Right atrium auricular region (tissue), 2 donors: ENCODE measurements at regions not wholly inside any gene's neighbourhood (a gene's known extent, or its start where the extent isn't known, plus 50 kb on each side); places are given as distances from the start of the nearest gene placed in this dataset.

ENCODE experiments used
- DNase-seq: peaks from one replicate; pipeline ENCODE4 v3.0.0-alpha.2; 2019; ENCODE audit warnings: low spot score
- H3K27ac ChIP-seq, 2 donors: fragments of 200-600 bp; sonication (generic); 1 replicate in 1 of 2; 2 replicates in 1 of 2; pipeline ENCODE4 v1.5.1; 2016 to 2019
- H3K27me3 ChIP-seq, 2 donors: fragments of 200-600 bp; sonication (generic); one replicate each; pipeline versions ENCODE4 v1.5.1 to v1.6.0; 2017 to 2019
- H3K36me3 ChIP-seq: fragments of 200-600 bp; sonication (generic); one replicate; pipeline ENCODE4 v1.5.1; 2016
- H3K4me1 ChIP-seq, 2 donors: fragments of 200-600 bp; sonication (generic); one replicate each; pipeline versions ENCODE4 v1.5.1 to v1.6.0; 2017 to 2019
- H3K4me3 ChIP-seq, 2 donors: fragments of 200-600 bp; sonication (generic); 1 replicate in 1 of 2; 2 replicates in 1 of 2; pipeline ENCODE4 v1.5.1; 2017 to 2019; ENCODE audit warnings: mild to moderate bottlenecking in 1 of 2, moderate library complexity in 1 of 2
- H3K9me3 ChIP-seq, 2 donors: fragments of 200-600 bp; sonication (generic); one replicate each; pipeline ENCODE4 v1.5.1; 2019
- CTCF ChIP-seq, 2 donors: fragments of 200-600 bp; sonication (generic); IDR thresholded peaks; one replicate each; pipeline ENCODE4 v1.5.1; 2019; ENCODE audit warnings: antibody characterized with exemption in 2 of 2

DNA sequence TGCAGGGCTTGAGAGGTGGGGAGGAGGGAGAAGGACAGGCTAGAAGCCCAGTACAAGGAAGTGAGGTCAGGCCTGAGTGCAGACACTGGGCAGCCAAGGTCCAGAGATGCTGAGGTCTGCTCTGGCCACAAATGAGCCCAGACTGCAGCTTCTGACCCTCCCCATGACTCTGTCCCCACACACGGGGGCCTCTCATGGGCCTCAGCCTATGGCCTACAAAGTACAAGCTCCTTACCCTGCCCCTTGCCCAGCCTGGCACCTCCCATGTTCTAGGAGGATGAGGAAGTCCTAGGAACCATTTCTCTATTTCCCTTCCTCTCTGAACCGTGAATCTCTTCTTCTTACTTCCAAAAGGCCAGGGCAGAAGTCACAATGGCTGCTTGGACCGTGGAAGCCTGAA is 193.8 kb downstream of the ANKRD30B start:
- DNase-seq = no peak
- H3K27ac ChIP-seq = no peak overlapping the region
- H3K4me1 ChIP-seq = no peaks in the 10 kb centered on the region
- no peaks in the 10 kb centered on the region for H3K36me3 ChIP-seq
- H3K4me3 ChIP-seq = no peak overlapping the region
- no peak for TF ChIP-seq CTCF (IDR thresholded peaks at IDR 0.05)
- no peaks in the 10 kb centered on the region for H3K9me3 ChIP-seq
- no peaks in the 10 kb centered on the region for H3K27me3 ChIP-seq

DNA sequence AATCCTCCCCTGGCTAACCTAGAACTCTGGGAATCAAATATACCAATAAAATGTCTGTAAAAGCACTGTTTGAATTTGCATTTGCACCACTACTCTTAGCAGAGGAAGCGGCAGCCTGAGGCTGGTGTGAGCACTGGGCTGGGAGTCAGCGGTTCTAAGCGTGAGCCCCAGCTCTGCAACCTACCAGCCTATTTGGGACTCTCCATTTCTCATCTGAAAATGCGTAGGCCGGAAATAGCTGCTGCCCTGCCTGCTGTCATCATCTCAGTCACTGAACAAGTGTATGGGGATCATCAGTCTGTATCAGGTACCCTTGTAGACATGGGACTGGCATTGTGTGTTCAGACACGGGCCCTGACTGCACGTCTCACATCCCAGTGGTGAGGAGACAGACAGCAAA is 194.3 kb downstream of the ANKRD30B start:
- no peaks in the 10 kb centered on the region for H3K4me1 ChIP-seq
- H3K4me3 ChIP-seq = no peak overlapping the region
- DNase-seq = no peak
- TF ChIP-seq CTCF (IDR thresholded peaks at IDR 0.05) = no peak
- H3K9me3 ChIP-seq = no peaks in the 10 kb centered on the region
- no peak overlapping the region for H3K27ac ChIP-seq
- no peaks in the 10 kb centered on the region for H3K27me3 ChIP-seq
- H3K36me3 ChIP-seq = no peaks in the 10 kb centered on the region

DNA sequence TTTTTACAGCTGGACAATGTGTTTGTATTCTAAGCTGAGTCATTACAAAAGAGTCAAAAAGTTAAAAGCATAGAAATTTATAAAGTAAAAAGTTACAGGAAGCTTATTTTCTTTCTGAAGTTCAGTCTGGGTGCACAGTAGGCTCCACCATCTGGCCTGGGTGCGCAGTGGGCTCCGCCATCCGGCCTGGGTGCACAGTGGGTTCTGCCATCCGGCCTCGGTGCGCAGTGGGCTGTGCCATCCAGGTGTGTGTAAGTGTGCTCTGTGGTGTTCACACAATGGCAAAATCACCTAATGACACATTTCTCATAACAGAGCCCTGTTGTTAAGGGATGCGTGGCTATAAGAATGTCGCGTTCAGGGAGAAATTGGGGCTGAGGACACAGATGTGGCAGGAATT is 195.5 kb downstream of the ANKRD30B start:
- no peak overlapping the region for H3K4me3 ChIP-seq
- H3K36me3 ChIP-seq = no peaks in the 10 kb centered on the region
- H3K9me3 ChIP-seq = no peaks in the 10 kb centered on the region
- no peak for DNase-seq
- no peak overlapping the region for H3K27ac ChIP-seq
- no peaks in the 10 kb centered on the region for H3K4me1 ChIP-seq
- TF ChIP-seq CTCF (IDR thresholded peaks at IDR 0.05) = no peak
- no peaks in the 10 kb centered on the region for H3K27me3 ChIP-seq

- no peak for DNase-seq
- TF ChIP-seq CTCF (IDR thresholded peaks at IDR 0.05) = no peak
- Histone ChIP-seq H3K27ac (no peak overlapping the region), H3K36me3 (no peaks in the 10 kb centered on the region), H3K9me3 (no peaks in the 10 kb centered on the region), H3K27me3 (no peaks in the 10 kb centered on the region), H3K4me3 (no peak overlapping the region), H3K4me1 (no peaks in the 10 kb centered on the region)
Observed at GRCh38 chr18:14943967-14944636, 196.1 kb downstream of the ANKRD30B start.

GRCh38 chr18:14944838-14945237 is 196.9 kb downstream of the ANKRD30B start:
- Histone ChIP-seq H3K9me3 (no peaks in the 10 kb centered on the region), H3K27me3 (no peaks in the 10 kb centered on the region), H3K4me1 (no peaks in the 10 kb centered on the region), H3K36me3 (no peaks in the 10 kb centered on the region), H3K4me3 (no peak overlapping the region), H3K27ac (no peak overlapping the region)
- DNase-seq = no peak
- TF ChIP-seq CTCF (IDR thresholded peaks at IDR 0.05) = no peak

DNA sequence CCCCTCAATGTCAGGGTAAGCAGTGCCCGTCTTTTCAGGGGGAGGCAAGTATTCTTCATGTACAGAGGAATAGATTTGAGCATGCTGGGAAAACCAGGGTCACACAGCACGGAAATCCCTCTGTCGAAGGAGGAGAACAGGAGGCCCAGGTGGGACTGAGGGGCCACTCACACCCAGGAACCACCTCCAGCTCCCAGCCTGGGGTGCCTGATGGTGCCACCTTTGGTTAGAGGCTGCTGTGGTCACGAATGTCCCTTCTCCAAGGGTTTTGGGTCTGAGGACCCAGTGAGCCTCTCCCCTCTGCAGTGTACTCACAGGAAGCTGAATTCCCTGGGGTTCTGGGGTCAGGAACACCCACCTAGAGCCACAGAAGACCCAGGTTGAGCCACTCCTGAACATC is 197.3 kb downstream of the ANKRD30B start:
- no peak for TF ChIP-seq CTCF (IDR thresholded peaks at IDR 0.05)
- DNase-seq = no peak
- Histone ChIP-seq H3K9me3 (no peaks in the 10 kb centered on the region), H3K36me3 (no peaks in the 10 kb centered on the region), H3K4me3 (no peak overlapping the region), H3K4me1 (no peaks in the 10 kb centered on the region), H3K27ac (no peak overlapping the region), H3K27me3 (no peaks in the 10 kb centered on the region)
